Dermis blood vessel endothelial cell (primary cell): ENCODE measurements at regions not wholly inside any gene's neighbourhood (a gene's known extent, or its start where the extent isn't known, plus 50 kb on each side); places are given as distances from the start of the nearest gene placed in this dataset.
"Not testable (repeated sequence)": the region's sequence is repeated elsewhere in the genome, so short reads cannot be mapped to it uniquely, and the experiment has no call there.

Source experiments
- DNase-seq: peaks from one replicate; pipeline ENCODE4 v3.0.0; 2010

GRCh38 chrX:138928737-138929459 is 217.4 kb upstream of the FGF13 start:
- no peak for DNase-seq

DNA sequence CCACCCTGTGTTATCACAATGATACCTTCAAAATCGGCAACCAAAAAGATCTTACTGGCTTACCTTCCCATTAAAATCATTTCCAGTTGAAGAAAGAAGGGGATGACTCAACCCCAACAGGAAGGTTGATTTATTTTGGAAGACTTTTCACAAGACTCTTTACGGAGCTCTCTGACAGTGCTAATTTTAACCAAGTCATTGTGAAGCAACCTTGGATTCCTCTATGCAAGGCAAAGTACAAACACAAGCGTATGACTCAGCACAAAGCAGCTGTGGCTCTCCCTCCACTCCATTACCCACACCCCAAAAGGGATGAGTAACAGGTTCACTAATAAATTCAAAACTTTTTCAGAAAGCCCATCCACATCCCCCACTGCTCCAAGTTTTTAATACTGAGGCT is 213.8 kb upstream of the FGF13 start:
- no peak for DNase-seq

DNA sequence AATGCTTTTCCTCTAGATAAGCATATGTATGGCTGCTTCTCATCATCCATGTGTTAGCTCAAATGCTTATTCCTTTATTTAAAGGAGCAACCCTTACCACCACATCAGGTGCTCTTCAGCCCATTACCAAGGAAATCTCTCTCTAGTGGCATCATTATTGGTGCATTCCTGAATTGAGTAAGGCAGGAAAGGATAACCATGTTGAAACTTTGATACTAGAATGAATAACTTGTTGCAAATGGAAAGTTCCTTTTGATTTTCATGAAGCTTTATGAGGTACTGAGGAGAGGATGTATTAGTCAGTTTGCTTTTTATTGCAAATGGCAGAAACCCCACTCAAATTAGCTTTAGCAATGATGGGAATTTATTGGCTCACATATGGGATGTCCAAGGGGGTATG is 212.3 kb upstream of the FGF13 start:
- no peak for DNase-seq

DNA sequence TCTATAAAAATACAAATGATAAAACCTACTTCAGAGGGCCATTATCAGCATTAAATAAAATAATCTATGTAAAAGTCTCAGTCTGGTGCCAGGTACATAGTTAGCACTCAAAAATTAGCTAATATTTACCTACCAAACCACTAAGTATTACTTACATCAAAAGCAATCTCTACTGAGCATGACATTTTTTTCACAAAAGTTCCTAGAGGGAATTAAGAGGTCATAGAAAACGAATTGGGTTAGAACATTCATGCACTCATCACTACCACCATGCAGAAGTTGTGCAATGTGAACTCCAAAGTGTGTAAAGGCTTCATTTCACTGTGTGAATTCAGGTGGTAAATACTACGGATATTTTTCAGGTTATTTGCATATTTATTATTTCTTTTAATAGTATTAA is 209.5 kb upstream of the FGF13 start:
- DNase-seq, result no peak

DNA sequence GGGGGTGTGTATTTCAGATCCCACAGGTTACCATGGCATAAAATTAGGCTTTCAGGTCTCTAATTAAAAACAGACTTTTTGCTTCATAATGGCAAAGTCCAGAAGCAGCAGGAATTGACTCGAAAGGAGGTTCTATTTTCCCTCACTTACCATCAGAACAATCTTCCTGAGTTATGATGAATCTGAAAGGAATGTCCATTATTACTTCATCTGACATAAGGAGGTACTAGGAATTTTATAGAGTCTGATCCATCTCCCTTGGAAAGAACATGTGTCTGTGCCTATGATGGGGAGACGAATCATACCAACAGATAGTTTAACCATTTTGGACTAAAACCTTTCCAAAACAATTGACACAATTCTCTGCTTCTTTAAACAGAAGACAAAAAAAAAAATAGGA is 206.3 kb upstream of the FGF13 start:
- no peak for DNase-seq

- no peak for DNase-seq
These were observed 203.2 kb upstream of the FGF13 start for GRCh38 chrX:138914767-138915166.

DNA sequence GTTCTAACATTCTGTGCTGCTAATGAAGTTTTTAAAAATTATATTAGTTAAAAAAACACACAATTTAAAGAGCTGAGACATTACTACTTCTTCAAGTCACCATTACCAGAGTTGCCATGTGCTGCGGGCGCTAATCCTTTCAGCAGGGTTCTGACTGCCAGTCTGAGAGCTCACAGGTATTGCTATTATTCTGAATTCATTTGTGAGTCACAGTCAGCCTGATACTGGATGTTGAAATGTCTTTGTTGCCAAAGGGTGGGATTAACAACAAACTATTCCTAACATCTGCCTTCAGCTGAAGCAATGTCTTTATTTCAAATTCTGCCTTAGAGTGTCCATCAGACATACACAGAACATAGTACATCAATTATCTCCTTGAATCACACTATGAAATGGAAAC is 197.1 kb upstream of the FGF13 start:
- no peak for DNase-seq

DNA sequence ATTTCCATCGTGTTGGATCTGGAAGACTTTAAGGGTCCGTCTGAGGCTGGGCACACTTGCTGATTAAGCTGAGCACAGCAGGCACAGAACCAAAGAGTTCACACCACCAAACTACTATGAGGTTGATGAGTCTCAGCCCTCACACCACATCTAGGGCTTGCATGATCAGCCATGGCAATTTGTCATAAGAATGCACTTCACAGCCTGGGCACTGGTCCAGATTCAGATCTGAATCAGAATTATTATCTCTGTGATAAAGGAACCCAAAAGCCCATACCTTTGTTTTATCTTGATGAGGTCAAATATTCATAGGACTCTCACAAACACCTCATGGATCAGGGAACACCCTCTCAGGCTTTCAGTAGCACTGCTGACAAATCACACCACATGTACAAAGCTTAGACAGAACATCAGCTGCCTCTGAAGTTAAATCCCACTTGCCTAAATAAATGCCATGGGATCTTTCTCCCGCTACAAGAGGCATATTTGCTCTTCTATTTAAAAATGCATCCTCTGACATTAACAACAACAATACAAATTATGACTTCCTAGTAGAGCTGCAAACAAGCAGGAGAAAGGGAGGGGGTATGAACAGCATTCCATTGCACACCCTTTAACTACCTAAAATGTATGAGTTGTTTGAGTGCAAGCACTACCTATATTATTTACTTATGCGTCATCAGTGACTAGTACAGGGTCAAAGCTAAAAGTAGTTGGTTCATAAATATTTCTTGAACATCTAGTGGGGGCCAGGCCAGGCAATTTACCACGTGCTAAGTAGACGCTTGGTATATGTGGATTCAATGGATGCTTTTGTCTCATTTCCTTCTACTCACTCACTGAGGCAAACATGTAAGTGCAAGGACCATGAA is 186.3 kb upstream of the FGF13 start:
- no peak for DNase-seq

DNA sequence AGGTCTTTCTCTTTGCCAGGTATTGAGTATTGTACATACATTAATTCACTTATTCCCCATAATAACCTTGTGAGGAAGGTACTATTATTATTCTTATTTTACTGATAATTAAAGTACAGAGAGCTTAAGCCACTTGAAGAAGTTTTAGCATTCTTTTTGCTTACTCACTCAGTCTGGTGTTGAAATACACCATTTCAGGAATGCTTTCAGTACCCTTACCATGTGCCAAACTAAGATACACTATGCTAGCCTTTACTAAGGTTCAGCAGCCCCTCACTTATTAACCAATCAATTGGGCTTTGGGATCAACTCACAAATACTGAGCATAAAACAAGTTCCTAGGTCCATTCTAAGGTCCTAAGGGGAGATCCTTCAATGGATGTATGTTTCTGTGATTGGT is 179.0 kb upstream of the FGF13 start:
- DNase-seq, result no peak

GRCh38 chrX:138889149-138889548 is 177.6 kb upstream of the FGF13 start:
- no peak for DNase-seq

- DNase-seq, result no peak
These were observed 175.3 kb upstream of the FGF13 start for GRCh38 chrX:138886769-138887168.

- DNase-seq, result no peak
These were observed 174.4 kb upstream of the FGF13 start for GRCh38 chrX:138885886-138886285.

DNA sequence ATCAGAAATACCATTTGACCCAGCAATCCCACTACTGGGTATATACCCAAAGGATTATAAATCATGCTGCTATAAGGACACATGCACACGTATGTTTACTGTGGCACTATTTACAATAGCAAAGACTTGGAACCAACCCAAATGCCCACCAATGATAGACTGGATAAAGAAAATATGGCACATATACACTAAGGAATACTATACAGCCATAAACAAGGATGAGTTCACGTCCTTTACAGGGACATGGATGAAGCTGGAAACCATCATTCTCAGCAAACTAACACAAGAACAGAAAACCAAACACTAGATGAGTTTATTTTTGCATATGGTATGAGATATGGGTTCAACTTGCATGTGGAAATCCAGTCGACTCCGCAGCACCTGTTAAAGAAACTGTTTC is 168.8 kb upstream of the FGF13 start:
- not testable (repeated sequence) for DNase-seq

GRCh38 chrX:138877746-138878145 is 166.2 kb upstream of the FGF13 start:
- no peak for DNase-seq

DNA sequence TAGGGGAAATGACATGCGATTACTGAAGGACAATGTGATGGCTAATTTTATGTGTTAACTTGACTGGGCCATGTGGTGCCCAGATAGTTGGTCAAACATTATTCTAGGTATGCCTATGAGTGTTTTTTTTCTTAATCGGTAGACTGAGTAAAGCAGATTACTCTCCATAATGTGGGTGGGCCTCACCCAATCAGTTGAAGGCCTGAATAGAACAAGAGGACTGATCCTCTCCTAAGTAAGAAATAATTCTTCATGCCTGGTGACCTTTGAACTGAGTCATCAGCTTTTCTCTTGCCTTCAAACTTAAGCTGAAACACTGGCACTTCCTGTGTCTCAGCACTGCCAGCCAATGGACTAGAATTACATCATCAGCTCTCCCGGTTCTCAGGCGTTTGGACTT is 164.0 kb upstream of the FGF13 start:
- no peak for DNase-seq

- no peak for DNase-seq
These were observed 162.9 kb upstream of the FGF13 start for GRCh38 chrX:138874271-138874935.

GRCh38 chrX:138873640-138874039 is 162.1 kb upstream of the FGF13 start:
- not testable (repeated sequence) for DNase-seq

DNA sequence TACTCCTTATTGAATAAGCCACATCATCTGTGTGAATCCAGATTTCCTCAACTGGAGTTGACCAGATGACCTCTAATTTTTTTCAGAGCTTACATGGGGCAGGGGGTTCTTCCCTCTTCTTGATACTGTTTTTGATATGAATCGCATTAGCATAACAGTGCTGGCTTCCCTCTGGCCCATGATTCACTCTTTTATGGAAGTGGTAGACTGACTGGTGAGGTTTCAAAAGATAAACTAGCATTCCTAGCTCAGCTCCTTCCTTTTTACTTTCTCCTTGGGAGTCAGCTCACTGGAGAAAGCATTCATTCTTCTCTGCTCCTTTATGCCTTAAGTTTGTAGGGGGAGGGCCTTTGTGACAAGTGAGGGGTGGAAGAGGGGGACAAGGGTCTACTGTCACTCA is 161.0 kb upstream of the FGF13 start:
- no peak for DNase-seq

- DNase-seq, result no peak
These were observed 160.2 kb upstream of the FGF13 start for GRCh38 chrX:138871739-138872138.

- no peak for DNase-seq
These were observed 155.1 kb upstream of the FGF13 start for GRCh38 chrX:138866643-138867042.

GRCh38 chrX:138865093-138865649 is 153.7 kb upstream of the FGF13 start:
- no peak for DNase-seq

DNA sequence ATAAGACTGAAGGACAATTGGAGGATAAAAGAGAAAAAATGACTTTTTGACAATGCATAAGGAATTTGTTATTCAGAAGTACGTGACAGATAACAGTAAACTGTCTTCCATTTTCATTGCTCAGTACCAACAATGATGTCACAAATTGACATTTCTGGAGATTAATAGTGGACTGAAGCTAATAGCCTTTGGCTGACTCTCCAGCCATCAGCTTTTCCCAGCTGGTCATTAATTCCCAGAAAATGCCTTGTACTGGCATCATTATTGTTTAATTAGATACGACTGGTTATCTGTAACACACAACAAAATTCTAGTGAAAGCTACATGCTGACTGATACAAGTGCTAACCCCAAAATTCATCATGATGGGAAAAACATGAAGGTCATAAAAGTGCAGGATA is 147.9 kb upstream of the FGF13 start:
- no peak for DNase-seq

- DNase-seq, result no peak
These were observed 147.4 kb upstream of the FGF13 start for GRCh38 chrX:138858951-138859350.
